Stomach (tissue), 4 donors: ENCODE measurements at regions not wholly inside any gene's neighbourhood (a gene's known extent, or its start where the extent isn't known, plus 50 kb on each side); places are given as distances from the start of the nearest gene placed in this dataset.

ENCODE experiments used
- EP300 ChIP-seq: sonication (generic); formaldehyde crosslinking; IDR thresholded peaks from one replicate; pipeline ENCODE4 v1.6.1; 2017; ENCODE audit warnings: antibody characterized with exemption
- TF ChIP-seq, protein P1 (sequence below), 7 experiments: fragments of 450-650 bp in 4 of 7; fragments of 200-600 bp in 3 of 7; sonication (generic) in 3 of 7; IDR thresholded peaks; one replicate each; pipeline ENCODE4 v1.5.1; 2016 to 2019; ENCODE audit warnings: antibody characterized with exemption in 7 of 7, control low read depth in 2 of 7, mild to moderate bottlenecking in 1 of 7

DNA sequence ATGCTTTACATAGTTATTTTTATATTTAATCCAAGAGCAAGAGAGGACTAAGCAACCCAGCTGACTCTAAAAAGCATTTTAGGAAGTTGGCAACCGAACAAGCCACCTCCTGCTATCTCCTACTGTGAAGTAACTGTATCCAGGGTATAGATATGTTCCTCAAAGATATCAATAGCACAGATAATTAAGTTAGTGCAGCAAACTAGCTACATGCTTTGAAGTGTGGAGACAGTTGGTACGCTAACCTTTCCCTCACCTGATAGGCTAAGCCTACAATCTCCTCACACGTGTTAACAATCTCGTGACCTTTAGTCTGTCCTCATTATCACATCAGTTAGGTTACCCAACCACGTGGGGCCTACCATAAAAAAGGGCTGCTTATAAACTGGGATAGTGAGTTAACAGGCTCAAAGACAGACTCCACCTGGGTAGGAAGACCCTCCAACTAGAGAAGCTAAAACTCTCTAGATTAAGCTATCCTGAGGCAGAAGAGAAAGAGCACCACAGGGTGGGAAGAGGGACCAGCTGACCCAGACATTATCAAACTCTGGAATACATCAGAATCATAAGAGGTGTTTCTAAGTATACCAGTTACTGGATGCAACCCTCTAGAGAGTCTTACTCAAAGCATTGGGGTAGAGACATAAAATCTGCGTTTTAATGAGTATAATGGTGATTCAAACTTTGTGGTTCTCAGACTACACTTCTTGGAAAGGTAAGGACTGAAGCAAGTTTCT is 340.1 kb upstream of the ESRRG start:
- TF ChIP-seq, protein P1, sequence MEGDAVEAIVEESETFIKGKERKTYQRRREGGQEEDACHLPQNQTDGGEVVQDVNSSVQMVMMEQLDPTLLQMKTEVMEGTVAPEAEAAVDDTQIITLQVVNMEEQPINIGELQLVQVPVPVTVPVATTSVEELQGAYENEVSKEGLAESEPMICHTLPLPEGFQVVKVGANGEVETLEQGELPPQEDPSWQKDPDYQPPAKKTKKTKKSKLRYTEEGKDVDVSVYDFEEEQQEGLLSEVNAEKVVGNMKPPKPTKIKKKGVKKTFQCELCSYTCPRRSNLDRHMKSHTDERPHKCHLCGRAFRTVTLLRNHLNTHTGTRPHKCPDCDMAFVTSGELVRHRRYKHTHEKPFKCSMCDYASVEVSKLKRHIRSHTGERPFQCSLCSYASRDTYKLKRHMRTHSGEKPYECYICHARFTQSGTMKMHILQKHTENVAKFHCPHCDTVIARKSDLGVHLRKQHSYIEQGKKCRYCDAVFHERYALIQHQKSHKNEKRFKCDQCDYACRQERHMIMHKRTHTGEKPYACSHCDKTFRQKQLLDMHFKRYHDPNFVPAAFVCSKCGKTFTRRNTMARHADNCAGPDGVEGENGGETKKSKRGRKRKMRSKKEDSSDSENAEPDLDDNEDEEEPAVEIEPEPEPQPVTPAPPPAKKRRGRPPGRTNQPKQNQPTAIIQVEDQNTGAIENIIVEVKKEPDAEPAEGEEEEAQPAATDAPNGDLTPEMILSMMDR (IDR thresholded peaks at IDR 0.05) = no peak
- TF ChIP-seq EP300 = no peak
